Ishikawa (cell line): ENCODE measurements at regions not wholly inside any gene's neighbourhood (a gene's known extent, or its start where the extent isn't known, plus 50 kb on each side); places are given as distances from the start of the nearest gene placed in this dataset.

ENCODE experiments used
- CEBPB ChIP-seq: IDR thresholded peaks from 2 replicates; pipeline ENCODE4 v1.6.1; 2012
- CREB1 ChIP-seq: IDR thresholded peaks from 2 replicates; pipeline ENCODE4 v1.6.1; 2012; ENCODE audit warnings: low read depth
- EGR1 ChIP-seq: IDR thresholded peaks from 2 replicates; pipeline ENCODE4 v1.6.1; 2012
- EP300 ChIP-seq: IDR thresholded peaks from 2 replicates; pipeline ENCODE4 v1.6.1; 2012; ENCODE audit warnings: borderline replicate concordance
- FOXM1 ChIP-seq: IDR thresholded peaks from 2 replicates; pipeline ENCODE4 v1.6.1; 2012; ENCODE audit warnings: low read depth, borderline replicate concordance
- MAX ChIP-seq: IDR thresholded peaks from 2 replicates; pipeline ENCODE4 v1.6.1; 2012
- NFIC ChIP-seq: IDR thresholded peaks from 2 replicates; pipeline ENCODE4 v1.6.1; 2012
- RAD21 ChIP-seq: IDR thresholded peaks from 2 replicates; pipeline ENCODE4 v1.6.1; 2012; ENCODE audit warnings: low read depth
- TAF1 ChIP-seq: IDR thresholded peaks from 2 replicates; pipeline ENCODE4 v1.6.1; 2012; ENCODE audit warnings: low read depth, mild to moderate bottlenecking
- TCF12 ChIP-seq: IDR thresholded peaks from 2 replicates; pipeline ENCODE4 v1.6.1; 2012; ENCODE audit warnings: low read depth
- TEAD4 ChIP-seq: IDR thresholded peaks from 2 replicates; pipeline ENCODE4 v1.6.1; 2012
- USF1 ChIP-seq: IDR thresholded peaks from 2 replicates; pipeline ENCODE4 v1.6.1; 2012
- YY1 ChIP-seq: IDR thresholded peaks from 2 replicates; pipeline ENCODE4 v1.6.1; 2012; ENCODE audit warnings: low read depth
- ZBTB7A ChIP-seq: IDR thresholded peaks from 2 replicates; pipeline ENCODE4 v1.6.1; 2012; ENCODE audit warnings: low read depth
- TF ChIP-seq, protein P1 (sequence below): IDR thresholded peaks from 2 replicates; pipeline ENCODE4 v1.6.1; 2012; ENCODE audit warnings: low read depth, mild to moderate bottlenecking

- TF ChIP-seq CREB1 (no peak), TEAD4 (no peak), TCF12 (no peak), CEBPB (no peak)
- TF ChIP-seq, protein P1, sequence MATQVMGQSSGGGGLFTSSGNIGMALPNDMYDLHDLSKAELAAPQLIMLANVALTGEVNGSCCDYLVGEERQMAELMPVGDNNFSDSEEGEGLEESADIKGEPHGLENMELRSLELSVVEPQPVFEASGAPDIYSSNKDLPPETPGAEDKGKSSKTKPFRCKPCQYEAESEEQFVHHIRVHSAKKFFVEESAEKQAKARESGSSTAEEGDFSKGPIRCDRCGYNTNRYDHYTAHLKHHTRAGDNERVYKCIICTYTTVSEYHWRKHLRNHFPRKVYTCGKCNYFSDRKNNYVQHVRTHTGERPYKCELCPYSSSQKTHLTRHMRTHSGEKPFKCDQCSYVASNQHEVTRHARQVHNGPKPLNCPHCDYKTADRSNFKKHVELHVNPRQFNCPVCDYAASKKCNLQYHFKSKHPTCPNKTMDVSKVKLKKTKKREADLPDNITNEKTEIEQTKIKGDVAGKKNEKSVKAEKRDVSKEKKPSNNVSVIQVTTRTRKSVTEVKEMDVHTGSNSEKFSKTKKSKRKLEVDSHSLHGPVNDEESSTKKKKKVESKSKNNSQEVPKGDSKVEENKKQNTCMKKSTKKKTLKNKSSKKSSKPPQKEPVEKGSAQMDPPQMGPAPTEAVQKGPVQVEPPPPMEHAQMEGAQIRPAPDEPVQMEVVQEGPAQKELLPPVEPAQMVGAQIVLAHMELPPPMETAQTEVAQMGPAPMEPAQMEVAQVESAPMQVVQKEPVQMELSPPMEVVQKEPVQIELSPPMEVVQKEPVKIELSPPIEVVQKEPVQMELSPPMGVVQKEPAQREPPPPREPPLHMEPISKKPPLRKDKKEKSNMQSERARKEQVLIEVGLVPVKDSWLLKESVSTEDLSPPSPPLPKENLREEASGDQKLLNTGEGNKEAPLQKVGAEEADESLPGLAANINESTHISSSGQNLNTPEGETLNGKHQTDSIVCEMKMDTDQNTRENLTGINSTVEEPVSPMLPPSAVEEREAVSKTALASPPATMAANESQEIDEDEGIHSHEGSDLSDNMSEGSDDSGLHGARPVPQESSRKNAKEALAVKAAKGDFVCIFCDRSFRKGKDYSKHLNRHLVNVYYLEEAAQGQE, result no peak
Observed at GRCh38 chr10:58082248-58082647, 185.4 kb downstream of the IPMK start.

GRCh38 chr10:58081353-58081752, 186.3 kb downstream of the IPMK start:
- no peak for TF ChIP-seq YY1
- no peak for TF ChIP-seq CEBPB
- TF ChIP-seq NFIC, result no peak
- no peak for TF ChIP-seq FOXM1
- no peak for TF ChIP-seq ZBTB7A
- TF ChIP-seq EGR1, result no peak
- no peak for TF ChIP-seq TAF1

- TF ChIP-seq CEBPB (no peak), EP300 (no peak), ZBTB7A (no peak), TCF12 (no peak), RAD21 (no peak), CREB1 (no peak), NFIC (no peak), TEAD4 (no peak), YY1 (no peak), USF1 (no peak), FOXM1 (no peak), EGR1 (no peak), MAX (no peak), TAF1 (no peak)
- TF ChIP-seq, protein P1, result no peak
Observed at GRCh38 chr10:58079461-58079860, 188.2 kb downstream of the IPMK start.

- TF ChIP-seq NFIC (no peak), FOXM1 (no peak), EP300 (no peak), YY1 (no peak), ZBTB7A (no peak), TCF12 (no peak), CREB1 (no peak), RAD21 (no peak)
- TF ChIP-seq, protein P1, result no peak
Observed at GRCh38 chr10:58072634-58073033, 195.1 kb downstream of the IPMK start.

DNA sequence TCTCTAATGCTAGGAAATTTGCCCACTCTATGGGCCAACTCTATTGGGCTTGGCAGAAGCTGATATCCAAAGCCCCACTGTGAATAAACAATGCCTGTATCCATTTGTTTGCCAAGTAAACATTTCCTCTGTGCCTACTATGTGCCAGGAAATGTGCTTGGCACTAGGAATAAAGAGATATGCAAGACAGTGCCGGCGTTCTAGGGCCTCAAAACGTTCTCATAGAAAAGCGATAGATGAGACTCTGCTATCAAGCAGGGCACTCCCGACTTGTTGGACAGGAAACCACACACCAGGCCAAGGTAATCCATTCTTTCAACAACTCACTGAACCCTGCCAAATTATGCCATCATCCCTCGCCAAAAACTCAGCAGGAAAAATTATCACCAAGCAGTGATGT, 196.7 kb downstream of the IPMK start:
- TF ChIP-seq TCF12 (no peak), EP300 (no peak), CEBPB (no peak), TAF1 (no peak), TEAD4 (no peak), MAX (no peak)

DNA sequence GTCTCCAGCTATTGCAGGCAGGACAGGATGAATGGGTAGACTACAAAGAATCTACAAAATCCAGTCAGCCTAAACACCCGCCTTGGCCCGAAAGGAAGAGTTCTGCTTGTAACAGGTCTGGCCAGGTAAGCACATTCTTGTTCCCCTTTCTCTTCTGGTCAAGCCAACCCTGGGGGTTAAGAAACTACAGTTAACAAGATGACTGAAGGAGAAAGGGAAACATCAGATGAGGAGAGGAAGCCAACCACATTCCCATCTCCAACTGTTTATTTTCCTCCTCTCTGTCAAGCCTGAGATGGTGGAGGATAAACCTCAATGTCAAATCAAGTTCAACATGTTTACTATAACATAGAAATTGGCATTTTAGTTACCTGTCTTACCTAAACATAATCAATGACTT, 198.9 kb downstream of the IPMK start:
- no peak for TF ChIP-seq YY1
- TF ChIP-seq USF1, result no peak
- TF ChIP-seq MAX, result no peak
- TF ChIP-seq CREB1, result no peak
- TF ChIP-seq TEAD4, result no peak
- TF ChIP-seq EGR1, result no peak
- TF ChIP-seq CEBPB, result no peak
- no peak for TF ChIP-seq FOXM1
- no peak for TF ChIP-seq RAD21
- TF ChIP-seq, protein P1, result no peak
- no peak for TF ChIP-seq TCF12
- no peak for TF ChIP-seq NFIC
- no peak for TF ChIP-seq ZBTB7A
- TF ChIP-seq EP300, result no peak
- TF ChIP-seq TAF1, result no peak
